Endothelial cell of umbilical vein (primary cell): ENCODE measurements at regions not wholly inside any gene's neighbourhood (a gene's known extent, or its start where the extent isn't known, plus 50 kb on each side); places are given as distances from the start of the nearest gene placed in this dataset.

Experiments used
- BruUV-seq: library from RNA; stranded (reverse); fragments of 400-500 nt; replicated peaks from 2 replicates; lab custom pipeline; 2021; lab: Mats Ljungman, UMichigan
- CTCF ChIA-PET: fragments of 300-600, 350-600 bp; sonication (Branson Sonifier 250); formaldehyde crosslinking; loops from one replicate; lab custom pipeline; 2021; ENCODE audit warnings: antibody characterized with exemption, inconsistent platforms; lab: Charles Lee
- POLR2A ChIA-PET: fragments of 300-600, 350-600 bp; sonication (Branson Sonifier 250); formaldehyde crosslinking; loops from one replicate; lab custom pipeline; 2021; ENCODE audit warnings: antibody characterized with exemption, inconsistent platforms; lab: Charles Lee
- DNase-seq: peaks from one replicate; pipeline ENCODE4 v3.0.0-alpha.2; 2011; ENCODE audit warnings: low read depth, low spot score
- FAIRE-seq: peaks from 2 replicates; lab custom pipeline; 2011; peaks lifted over from hg19 to GRCh38; lab: Jason Lieb, UNC
- H2AFZ ChIP-seq: 2 replicates; pipeline ENCODE4 v1.6.0; 2012; ENCODE audit warnings: low read depth, low read length, control low read depth, inconsistent platforms
- H3K27ac ChIP-seq: 2 replicates; pipeline ENCODE4 v1.5.1; 2011; ENCODE audit warnings: low read depth, mild to moderate bottlenecking, control low read depth, low read length, moderate library complexity; ENCODE audit not compliant: insufficient read depth
- H3K27me3 ChIP-seq, 2 experiments: 2 replicates each; pipeline versions ENCODE4 v1.6.0 to v1.6.1; 2011; ENCODE audit warnings: low read length in 2 of 2, mixed read lengths in 1 of 2; ENCODE audit not compliant: control insufficient read depth in 2 of 2, insufficient read depth in 2 of 2
- H3K36me3 ChIP-seq, 2 experiments: 2 replicates in 1 of 2; 3 replicates in 1 of 2; pipeline ENCODE4 v1.5.1; 2011; ENCODE audit warnings: low read length in 2 of 2, mild to moderate bottlenecking in 1 of 2, moderate library complexity in 1 of 2; ENCODE audit not compliant: control insufficient read depth in 2 of 2, insufficient read depth in 2 of 2; ENCODE audit errors: extremely low read depth in 1 of 2
- H3K4me1 ChIP-seq: 3 replicates; pipeline ENCODE4 v1.5.1; 2011; ENCODE audit warnings: mild to moderate bottlenecking, low read length; ENCODE audit not compliant: control insufficient read depth, insufficient read depth; ENCODE audit errors: extremely low read depth
- H3K4me2 ChIP-seq: 2 replicates; pipeline ENCODE4 v1.6.1; 2011; ENCODE audit warnings: low read length, control low read depth, mixed read lengths; ENCODE audit not compliant: insufficient read depth
- H3K4me3 ChIP-seq, 3 experiments: fragments of 200-600 bp in 1 of 3; sonication (generic), shearing (Covaris generic) in 1 of 3; replicated peaks in 1 of 3; 2 replicates each; pipeline ENCODE4 v1.5.1; 2011 to 2016; ENCODE audit warnings: control low read depth in 3 of 3, low read length in 3 of 3, mild to moderate bottlenecking in 2 of 3, inconsistent platforms in 1 of 3, low read depth in 1 of 3, moderate library complexity in 1 of 3; ENCODE audit not compliant: insufficient read depth in 1 of 3
- H3K79me2 ChIP-seq: 2 replicates; pipeline ENCODE4 v1.6.0; 2012; ENCODE audit warnings: low read length, inconsistent platforms; ENCODE audit not compliant: control insufficient read depth, insufficient read depth
- H3K9ac ChIP-seq: replicated peaks from 2 replicates; pipeline ENCODE3; 2011; ENCODE audit warnings: low read length, control low read depth; ENCODE audit not compliant: insufficient read depth; ENCODE audit errors: extremely low read depth
- H3K9me1 ChIP-seq: replicated peaks from 3 replicates; pipeline ENCODE4 v1.6.0; 2011; ENCODE audit warnings: mild to moderate bottlenecking, low read length; ENCODE audit not compliant: control insufficient read depth, insufficient read depth; ENCODE audit errors: extremely low read depth
- H3K9me3 ChIP-seq: replicated peaks from 2 replicates; pipeline ENCODE4 v1.5.1; 2012; ENCODE audit warnings: low read length, inconsistent platforms; ENCODE audit not compliant: control insufficient read depth, insufficient read depth
- H4K20me1 ChIP-seq: replicated peaks from 2 replicates; pipeline ENCODE3; 2011; ENCODE audit warnings: mild to moderate bottlenecking, low read length; ENCODE audit not compliant: control insufficient read depth, insufficient read depth; ENCODE audit errors: extremely low read depth
- EZH2 ChIP-seq: IDR thresholded peaks from 2 replicates; pipeline ENCODE4 v1.6.1; 2012; ENCODE audit warnings: borderline replicate concordance, low read depth, mild to moderate bottlenecking, moderate library complexity, low read length, inconsistent platforms; ENCODE audit not compliant: severe bottlenecking
- FOS ChIP-seq: IDR thresholded peaks from 2 replicates; pipeline ENCODE4 v1.6.1; 2011; ENCODE audit warnings: mild to moderate bottlenecking, low read length, moderate library complexity, borderline replicate concordance; ENCODE audit not compliant: insufficient read depth
- GATA2 ChIP-seq: IDR thresholded peaks from 2 replicates; pipeline ENCODE4 v1.7.0; 2011; ENCODE audit warnings: low read depth, mild to moderate bottlenecking, moderate library complexity, mixed read lengths, low read length; ENCODE audit not compliant: insufficient read length, insufficient read depth
- JUN ChIP-seq: IDR thresholded peaks from 2 replicates; pipeline ENCODE4 v1.6.1; 2011; ENCODE audit warnings: borderline replicate concordance, low read depth; ENCODE audit not compliant: insufficient read length, insufficient read depth
- MYC ChIP-seq: IDR thresholded peaks from one replicate; pipeline ENCODE4 v1.6.1; 2011; ENCODE audit warnings: mild to moderate bottlenecking, low read depth, low read length
- POLR2A ChIP-seq: IDR thresholded peaks from 2 replicates; pipeline ENCODE4 v1.6.1; 2012; ENCODE audit warnings: low read depth, mild to moderate bottlenecking, control low read depth, low read length
- POLR2AphosphoS5 ChIP-seq: IDR thresholded peaks from 2 replicates; pipeline ENCODE4 v1.6.1; 2012; ENCODE audit warnings: low read depth, mild to moderate bottlenecking, control low read depth, low read length, moderate library complexity; ENCODE audit not compliant: insufficient read depth
- dilution Hi-C: fragments of 300-500 bp; cut with MboI; formaldehyde crosslinking; loops from one replicate; pipeline ENCODE4 v1.15.0; 2019; ENCODE audit warnings: low sequenced_read_pairs; ENCODE audit not compliant: extremely low pct_ligation_motif_present
- intact Hi-C: fragments of 100-400 bp; cut with micrococcal nuclease; formaldehyde crosslinking; loops from one replicate; pipeline ENCODE4 v1.10.0; 2022
- TF ChIP-seq, protein P1 (sequence below): IDR thresholded peaks from 2 replicates; pipeline ENCODE4 v1.6.1; 2011; ENCODE audit not compliant: insufficient read depth, insufficient read length
- TF ChIP-seq, protein P2 (sequence below), 2 donors: IDR thresholded peaks; 1 replicate in 1 of 2; 2 replicates in 1 of 2; pipeline ENCODE4 v1.5.1; 2011; ENCODE audit warnings: low read length in 2 of 2, mild to moderate bottlenecking in 2 of 2, moderate library complexity in 2 of 2, control low read depth in 1 of 2, inconsistent platforms in 1 of 2, low read depth in 1 of 2; ENCODE audit not compliant: insufficient read depth in 1 of 2; ENCODE audit errors: extremely low read depth in 1 of 2

DNA sequence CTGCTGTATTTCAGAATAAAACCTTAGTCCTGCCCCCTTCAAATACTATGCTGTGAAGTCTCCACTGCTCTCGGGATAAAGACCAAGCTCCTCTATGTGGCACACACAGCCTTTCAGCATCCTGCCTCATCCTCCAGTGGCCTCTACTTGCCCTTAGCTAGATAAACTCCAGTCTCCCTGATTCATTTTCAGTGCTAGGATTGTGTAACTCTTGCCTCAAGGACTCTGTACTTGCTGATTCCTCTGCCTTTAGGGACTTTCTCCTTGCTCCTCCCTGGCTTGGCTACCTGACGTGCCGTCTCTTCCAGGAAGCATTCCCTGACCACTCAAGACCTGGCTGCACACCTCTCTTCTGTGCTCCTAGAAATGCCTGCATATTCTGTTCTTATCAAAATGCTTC is 416.7 kb downstream of the MTX2 start:
- H3K27ac ChIP-seq, result no peak overlapping the region
- peaks cover 18 to 20% of the 10 kb centered on the region in 2 experiments for H3K27me3 ChIP-seq
- H3K36me3 ChIP-seq, result no peaks in the 10 kb centered on the region
- no peak overlapping the region for H3K4me2 ChIP-seq
- intact Hi-C loops, result no loop called here
- TF ChIP-seq, protein P1, sequence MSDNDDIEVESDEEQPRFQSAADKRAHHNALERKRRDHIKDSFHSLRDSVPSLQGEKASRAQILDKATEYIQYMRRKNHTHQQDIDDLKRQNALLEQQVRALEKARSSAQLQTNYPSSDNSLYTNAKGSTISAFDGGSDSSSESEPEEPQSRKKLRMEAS, result no peak
- TF ChIP-seq POLR2A, result no peak
- TF ChIP-seq POLR2AphosphoS5, result no peak
- TF ChIP-seq FOS, result no peak
- no peak for TF ChIP-seq EZH2
- TF ChIP-seq MYC, result no peak
- TF ChIP-seq JUN, result no peak
- TF ChIP-seq, protein P2, sequence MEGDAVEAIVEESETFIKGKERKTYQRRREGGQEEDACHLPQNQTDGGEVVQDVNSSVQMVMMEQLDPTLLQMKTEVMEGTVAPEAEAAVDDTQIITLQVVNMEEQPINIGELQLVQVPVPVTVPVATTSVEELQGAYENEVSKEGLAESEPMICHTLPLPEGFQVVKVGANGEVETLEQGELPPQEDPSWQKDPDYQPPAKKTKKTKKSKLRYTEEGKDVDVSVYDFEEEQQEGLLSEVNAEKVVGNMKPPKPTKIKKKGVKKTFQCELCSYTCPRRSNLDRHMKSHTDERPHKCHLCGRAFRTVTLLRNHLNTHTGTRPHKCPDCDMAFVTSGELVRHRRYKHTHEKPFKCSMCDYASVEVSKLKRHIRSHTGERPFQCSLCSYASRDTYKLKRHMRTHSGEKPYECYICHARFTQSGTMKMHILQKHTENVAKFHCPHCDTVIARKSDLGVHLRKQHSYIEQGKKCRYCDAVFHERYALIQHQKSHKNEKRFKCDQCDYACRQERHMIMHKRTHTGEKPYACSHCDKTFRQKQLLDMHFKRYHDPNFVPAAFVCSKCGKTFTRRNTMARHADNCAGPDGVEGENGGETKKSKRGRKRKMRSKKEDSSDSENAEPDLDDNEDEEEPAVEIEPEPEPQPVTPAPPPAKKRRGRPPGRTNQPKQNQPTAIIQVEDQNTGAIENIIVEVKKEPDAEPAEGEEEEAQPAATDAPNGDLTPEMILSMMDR (IDR thresholded peaks at IDR 0.05; ENCODE audit: extremely low read depth in 1 of 2, insufficient read depth in 1 of 2, low read depth in 1 of 2, low read length in 2 of 2), result no peak
- TF ChIP-seq GATA2, result no peak
- no TSS peak for BruUV-seq
- no peaks in the 10 kb centered on the region for H3K9me3 ChIP-seq
- no peak overlapping the region for H2AFZ ChIP-seq
- no peaks in the 10 kb centered on the region for H3K79me2 ChIP-seq
- DNase-seq (no peak), FAIRE-seq (no peak)
- H3K4me3 ChIP-seq, result no peak overlapping the region
- dilution Hi-C loops, result no loop called here
- no peaks in the 10 kb centered on the region for H4K20me1 ChIP-seq
- H3K9ac ChIP-seq, result no peak overlapping the region
- CTCF ChIA-PET, result interaction anchor here (1.8 kb wide), 1 partner anchor 8 kb away, joined by 4 read pairs; no protein-coding TSS in a partner anchor
- H3K4me1 ChIP-seq, result no peaks in the 10 kb centered on the region
- no peaks in the 10 kb centered on the region for H3K9me1 ChIP-seq
- POLR2A ChIA-PET, result no interaction called here
